GM18870 (cell line): ENCODE measurements at regions not wholly inside any gene's neighbourhood (a gene's known extent, or its start where the extent isn't known, plus 50 kb on each side); places are given as distances from the start of the nearest gene placed in this dataset.

ENCODE experiments used
- ATAC-seq: cut with Tn5 transposase; IDR thresholded peaks from one replicate; pipeline ENCODE4 v1.9.1; 2021; ENCODE audit warnings: moderate library complexity; ENCODE audit not compliant: unreplicated experiment

DNA sequence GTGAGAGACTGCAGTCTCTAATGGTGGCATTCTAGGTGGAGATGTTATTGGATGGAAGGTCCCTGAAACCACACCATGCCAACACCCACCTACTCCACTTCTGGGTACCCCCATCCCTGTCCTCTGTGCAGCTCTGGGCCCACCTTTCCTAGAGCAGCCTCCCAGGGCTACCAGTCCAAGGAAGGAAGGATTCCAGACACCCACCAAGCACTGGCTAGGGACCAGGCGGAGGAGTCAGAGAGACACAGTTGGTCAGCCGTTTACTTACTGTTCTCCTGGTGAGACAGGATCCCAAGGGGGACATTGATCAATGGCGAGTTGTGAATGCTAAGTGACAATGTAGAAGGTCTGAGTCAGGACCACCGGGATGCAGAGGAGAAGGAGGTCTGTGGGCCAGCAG, 151.6 kb downstream of the TTC32 start:
- no peak for ATAC-seq

DNA sequence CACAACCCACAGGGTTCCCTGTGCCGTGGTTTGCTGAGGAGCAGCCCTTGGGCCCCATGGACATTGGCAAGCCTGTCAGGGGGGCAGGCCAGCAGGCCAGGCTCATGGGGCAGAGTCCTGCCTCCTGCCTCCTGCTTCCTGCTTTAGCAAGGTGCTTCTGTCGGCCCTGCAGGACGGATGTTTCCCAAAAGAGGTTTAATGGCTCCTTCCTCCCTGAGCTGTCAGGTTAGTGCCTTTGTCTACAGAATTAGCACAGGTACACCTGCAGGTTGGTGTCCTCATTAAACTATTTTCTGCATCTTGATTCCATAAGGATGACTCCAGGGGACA, 152.3 kb downstream of the TTC32 start:
- no peak for ATAC-seq

DNA sequence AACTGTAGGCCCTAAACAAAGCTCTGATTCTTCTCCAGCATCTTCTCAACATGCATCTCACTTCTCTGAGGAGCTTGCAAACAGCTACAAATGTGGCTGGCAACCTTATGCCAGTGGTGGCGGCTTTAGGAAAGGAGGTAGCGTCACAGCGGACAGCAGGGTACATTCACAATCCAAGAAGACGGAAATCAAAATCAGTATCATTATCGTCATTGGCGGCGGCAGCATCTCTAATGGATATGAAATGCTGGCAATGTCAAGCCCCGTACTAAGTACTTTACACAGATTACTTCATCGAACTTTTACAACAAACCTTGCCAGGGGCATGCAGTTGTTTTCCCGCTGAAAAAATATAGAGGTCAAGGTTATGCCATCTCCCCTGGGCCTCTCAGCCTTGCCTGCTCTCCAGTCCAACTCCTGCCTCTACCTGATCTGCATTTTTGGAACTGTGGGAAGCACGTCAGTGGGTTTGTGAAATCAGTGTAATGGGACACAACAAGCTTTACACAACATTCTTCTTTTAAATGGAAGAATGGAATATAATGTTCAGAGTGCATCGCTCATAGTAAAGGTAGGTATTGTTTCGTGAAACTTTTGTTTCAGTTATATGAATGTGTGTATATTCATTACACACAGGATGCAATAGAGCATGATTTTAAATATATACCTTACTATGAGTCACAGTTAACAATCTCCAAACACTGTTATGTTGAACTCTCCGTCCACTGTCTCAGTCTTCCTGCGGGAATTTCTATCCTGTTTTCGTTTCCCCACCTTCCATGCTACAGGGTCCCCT, 152.9 kb downstream of the TTC32 start:
- no peak for ATAC-seq

DNA sequence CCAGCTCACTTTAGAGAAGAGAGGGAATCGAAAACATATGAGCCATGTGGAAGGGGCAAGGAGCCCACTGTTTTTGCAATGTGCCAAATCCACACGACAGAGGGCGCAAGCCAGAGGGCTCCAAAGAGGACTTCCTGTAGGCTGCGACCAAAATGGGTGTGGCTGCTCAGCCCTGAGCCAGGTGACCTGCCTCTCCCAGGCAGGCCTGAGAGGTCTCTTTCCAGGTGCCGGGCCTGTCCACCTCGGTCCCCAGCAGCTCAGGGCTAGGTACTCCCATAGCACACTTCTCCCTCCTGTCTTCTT, 153.8 kb downstream of the TTC32 start:
- ATAC-seq, result no peak

DNA sequence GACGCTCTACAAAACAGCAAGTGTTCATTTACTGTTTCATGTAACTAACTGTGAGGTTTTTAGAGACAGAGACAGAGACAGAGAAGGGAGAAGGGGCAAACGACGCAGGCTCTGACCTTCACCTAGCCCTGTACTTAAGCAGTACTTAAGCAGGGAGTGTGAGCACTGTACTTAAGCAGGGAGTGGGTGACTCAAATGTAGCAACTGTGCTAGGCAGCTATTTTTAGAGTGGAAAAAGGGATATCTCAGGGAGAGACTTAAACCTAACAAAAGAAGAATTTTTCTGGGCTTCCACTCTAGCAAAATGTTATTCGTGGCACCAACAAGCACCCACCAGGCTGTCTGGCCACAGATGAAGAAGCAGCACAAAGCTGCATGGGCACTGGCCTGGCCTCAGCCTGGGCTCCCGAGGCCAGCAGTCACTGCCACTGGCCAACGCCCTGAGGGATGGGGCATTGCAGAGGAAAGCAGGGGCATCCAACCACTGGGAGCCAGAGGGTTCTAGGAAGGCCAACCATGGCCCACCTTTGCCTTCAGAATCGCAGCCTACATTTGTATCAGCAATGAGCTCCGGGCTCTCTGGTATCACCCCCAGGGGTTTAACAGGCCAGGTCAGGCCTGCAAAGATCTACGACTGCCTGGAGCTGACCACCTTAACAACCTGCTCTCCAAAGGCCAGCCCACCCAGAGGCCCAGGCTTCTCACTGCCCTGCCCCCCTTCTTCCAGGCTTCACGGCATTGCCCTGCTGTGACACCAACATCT, 154.3 kb downstream of the TTC32 start:
- no peak for ATAC-seq

DNA sequence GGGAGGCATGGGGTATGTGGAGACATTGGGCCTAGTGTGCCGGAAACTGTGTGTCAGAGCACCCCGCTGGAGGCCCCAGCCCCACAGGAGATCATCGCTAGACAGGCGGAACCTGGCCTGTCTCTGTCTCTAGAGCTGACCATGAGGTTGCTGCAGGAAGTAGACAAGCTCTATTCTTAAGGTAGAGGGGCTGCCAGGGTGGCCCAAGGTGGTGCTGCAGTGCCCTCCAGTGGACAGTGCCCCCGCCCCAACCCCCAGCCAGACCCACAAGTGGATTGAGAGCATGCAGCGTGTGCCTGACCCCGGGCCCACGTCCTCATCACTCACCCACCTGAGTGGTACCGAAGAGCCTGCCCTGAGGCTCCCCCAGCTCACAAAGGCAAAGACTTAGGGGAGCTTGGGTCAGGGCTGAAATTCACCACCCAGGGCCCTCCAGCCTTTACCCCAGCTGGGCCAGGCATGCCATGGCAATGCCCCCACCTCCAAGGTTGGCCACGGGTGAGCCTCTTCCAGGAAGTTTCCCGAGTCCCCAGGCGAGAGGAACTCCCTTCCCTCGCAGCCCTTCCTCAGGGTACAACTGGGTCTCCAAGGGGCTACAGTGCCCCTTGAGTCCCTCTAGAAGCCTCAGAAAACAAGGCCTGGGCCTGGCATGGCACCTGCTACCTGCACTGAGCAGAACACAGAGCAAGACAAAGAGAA, 155.0 kb downstream of the TTC32 start:
- ATAC-seq, result no peak

DNA sequence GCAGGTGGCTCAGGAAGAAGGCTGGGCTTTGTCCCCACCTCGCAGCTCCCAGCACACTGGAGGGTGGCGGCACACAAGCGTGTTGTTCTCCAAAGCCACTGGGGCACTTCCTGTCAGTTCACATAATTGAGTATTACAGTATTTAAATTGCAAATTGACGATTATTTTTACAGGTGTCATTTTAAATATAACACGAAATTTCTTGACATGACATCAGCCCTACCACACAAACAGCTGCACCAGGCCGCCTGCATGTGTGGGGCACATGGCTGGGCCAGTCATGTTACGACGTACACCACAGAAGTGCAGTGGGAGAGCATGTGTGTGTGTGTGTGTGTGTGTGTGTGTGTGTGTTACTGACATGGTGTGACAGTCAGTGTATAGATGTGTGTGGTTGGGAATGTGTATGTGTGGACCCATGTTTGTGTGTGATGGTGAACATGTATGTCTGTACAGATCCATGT, 155.6 kb downstream of the TTC32 start:
- no peak for ATAC-seq

DNA sequence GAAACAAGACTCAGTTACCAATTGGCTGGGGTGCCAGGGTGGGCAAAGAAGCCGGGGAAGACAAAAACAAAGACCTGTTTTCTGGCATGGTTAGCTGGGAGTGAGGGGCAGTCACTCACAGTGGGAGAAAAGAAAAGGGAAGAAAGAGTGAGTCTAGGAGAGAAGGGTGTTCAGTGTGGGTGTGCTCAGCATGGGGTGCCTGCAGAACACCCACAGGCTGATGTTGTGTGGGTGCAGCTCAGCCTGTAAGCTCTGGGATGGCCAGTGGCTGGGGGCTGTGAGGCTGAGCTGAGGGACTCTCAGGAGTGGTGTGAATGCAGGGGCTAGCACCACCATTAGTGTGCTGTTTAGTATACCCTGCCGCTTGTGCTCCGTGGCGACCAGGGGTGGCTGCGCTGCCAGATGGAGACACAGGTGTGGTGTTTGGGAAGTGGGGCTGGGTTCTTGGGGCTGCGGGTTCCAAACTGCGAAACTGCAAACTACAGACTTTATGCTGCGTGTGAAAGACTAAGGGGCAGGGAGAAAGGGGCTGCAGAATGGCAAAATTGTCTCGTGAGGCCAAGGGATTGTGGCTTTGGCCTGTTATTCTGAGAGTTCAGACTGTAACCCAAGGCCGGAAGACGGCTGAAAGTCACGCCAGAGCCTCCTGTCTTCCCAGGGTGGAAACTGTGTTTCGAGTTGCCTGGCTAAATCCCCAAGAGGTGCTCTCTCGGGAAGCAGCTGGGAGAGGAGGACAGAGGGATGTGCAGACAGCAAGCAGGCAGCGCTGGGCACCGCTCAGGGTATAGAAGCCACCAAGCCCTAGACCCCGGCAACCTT, 156.3 kb downstream of the TTC32 start:
- no peak for ATAC-seq

DNA sequence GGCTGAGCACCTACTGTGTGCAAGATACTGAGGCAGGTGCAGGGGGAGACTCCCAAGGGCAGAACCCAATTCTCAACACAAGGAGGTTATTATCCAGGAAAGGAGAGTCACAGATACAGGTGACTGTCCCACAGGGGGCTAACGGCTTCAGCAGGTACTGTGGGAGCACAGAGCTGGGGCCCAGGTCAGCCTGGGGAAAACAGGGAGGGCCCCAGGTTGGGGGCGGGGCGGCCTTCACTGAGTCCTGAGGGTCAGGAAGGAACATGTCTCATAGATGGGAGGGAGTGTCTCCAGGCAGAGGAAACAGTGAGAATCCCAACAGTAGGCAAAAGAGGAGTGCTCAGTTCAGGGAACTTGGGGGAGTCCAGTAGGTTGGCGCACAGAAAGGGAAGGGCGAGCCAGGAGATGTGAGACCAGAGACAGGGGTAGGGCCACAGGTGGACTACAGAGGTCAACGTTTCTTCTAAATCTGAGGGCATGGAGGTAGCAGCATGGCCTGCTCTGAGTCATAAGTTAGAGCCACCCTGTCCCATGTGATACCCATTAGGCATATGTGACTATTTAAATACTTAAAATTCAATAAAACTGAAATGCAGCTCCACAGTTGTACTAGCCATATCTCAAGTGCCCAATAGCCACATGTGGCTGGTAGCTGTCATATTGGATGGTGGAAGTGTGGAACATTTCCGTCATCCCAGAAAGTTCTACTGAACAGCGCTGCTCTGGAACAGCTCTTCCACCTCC, 157.2 kb downstream of the TTC32 start:
- ATAC-seq, result no peak

DNA sequence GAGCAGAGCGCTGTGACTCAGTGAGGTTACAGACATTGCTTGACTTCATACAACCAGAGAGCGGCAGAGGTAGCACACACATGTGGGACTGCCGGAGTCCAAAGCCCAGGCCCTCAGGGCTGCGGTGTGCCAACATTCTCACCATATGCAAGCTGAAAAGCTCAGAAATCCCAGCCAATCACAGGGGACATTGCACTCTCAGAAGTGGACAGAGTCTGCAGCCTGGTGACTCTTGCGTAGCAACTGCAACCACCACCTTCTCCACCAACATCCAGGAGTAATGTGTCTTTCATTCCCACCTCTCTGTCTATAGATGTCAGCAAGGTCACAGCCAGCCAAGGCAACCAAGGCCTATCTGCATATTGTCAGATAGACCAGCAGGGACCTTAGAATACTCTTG, 158.1 kb downstream of the TTC32 start:
- no peak for ATAC-seq

DNA sequence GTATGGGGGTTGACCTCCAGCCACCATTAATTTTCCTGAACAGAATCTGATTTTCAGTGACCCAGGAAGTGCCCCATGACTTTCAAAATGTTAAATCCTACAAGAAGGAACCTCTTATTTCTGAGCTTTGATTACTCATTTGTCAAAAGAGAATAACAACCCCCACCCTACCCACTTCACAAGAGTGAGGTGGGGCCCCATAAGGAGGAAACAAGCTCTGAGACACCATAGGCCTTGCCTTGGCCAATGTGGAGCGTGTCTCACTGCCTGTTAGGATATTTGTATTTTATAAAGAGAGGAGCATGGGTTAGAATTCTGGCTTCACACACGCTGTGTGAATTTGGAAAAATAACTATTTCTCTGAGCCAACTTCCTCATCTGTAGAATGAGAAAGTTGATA, 158.9 kb downstream of the TTC32 start:
- ATAC-seq, result no peak

DNA sequence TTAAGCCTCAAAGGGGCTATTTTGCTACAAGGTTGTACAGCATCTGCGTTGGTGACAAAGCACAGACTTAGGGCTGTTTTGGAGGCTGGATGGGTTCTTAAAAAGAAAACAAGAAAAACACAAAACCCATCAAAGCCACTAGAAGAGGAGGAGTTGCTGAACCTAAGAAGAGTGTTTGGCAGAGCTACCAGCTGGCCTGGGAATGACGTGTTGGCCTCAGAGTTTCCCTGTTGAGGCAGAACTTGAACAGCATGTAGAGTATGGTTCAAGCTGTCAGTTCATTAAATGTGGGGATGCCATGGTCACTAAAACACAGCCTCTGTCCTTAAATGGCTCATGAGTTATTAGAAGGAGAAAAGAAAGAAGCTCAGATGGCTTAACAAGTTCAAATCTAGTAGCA, 162.5 kb downstream of the TTC32 start:
- ATAC-seq, result no peak

DNA sequence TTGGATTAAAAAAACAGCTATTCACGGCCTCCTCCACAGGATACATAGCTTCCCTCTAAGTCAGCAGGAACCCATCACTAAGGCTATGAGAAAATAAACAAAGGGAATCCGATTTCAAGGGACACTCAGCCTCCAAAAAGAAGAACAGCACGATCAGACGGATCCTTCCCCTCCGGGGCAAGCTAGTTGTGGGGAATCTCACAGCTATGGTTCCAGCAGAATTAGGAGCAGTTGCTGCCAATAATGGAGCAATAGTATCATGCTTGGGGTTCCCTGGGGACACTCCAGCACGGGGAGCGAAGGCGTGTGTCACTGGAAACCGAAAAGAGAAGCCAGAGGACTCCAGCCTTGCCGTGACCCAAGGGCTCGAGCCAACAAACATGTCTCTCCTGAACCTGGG, 163.1 kb downstream of the TTC32 start:
- ATAC-seq, result no peak

DNA sequence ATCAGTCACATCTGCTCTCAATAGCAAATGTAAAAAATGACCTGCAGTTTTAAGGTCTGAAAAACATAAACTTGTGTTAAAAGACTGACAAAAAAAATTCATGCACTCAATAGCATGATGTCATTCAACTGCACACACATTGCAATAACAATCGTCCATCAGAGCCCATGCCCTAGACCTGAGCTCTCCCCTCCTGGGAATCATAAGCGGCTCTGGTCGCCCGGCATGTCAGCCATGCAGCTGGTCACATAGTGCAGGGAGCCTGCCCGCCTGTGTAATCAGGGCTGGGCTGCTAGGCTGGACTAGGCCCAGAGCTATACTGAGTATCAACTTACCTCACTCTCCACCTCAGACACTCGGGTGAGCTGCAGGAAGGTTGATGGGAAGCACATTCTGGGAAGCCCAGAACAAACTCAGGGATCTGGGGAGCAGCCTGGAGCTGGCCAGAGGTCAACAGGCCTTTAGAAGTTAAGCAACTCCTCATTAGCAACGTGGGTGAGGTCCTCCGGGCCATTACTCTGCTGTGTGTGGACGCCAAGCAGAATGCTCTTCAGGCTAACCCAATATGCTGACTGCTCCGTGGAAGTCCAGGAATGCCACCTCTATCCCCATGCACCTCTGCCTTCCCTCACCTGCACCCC, 165.5 kb downstream of the TTC32 start:
- ATAC-seq, result no peak

DNA sequence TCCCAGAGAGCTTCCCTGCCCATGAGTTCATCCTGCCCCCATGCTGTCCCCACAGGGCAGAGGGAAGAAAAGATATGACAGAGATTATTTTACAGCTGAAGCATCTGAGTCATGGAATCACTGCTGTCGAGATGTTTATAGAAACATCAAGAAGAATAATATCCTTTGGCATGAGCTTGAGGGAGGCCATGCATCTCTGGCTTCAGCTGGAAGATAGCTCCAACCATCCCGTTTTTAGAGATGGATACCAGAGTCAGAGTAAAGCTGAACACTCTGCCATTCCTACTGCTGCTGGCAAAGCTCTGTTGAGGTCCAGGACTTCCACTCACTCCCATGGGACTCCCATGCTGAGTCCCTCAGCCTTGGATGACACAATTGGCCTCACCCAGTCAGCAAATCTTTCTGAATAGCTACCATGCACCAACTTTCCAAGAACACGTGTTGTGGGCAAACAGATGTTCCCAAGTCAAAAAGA, 167.8 kb downstream of the TTC32 start:
- no peak for ATAC-seq

DNA sequence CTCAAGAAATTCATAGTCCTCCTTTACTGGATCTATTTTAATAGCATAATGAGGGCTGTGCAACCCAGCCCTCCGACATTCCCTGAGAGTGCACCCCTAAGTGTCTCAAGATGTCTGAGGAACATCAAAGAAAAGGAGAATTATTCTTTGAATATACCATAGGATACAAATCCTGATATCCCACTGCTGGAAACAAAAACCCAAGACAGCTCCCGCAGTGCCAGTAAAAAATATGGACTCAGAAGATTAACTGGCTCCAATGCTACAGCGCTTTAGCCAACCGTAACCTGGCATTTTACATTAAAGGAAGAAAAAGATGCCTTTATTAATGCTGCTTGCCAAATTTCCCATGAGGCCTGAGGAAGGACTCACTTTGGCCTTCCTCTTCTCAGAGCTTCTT, 168.4 kb downstream of the TTC32 start:
- ATAC-seq, result no peak

DNA sequence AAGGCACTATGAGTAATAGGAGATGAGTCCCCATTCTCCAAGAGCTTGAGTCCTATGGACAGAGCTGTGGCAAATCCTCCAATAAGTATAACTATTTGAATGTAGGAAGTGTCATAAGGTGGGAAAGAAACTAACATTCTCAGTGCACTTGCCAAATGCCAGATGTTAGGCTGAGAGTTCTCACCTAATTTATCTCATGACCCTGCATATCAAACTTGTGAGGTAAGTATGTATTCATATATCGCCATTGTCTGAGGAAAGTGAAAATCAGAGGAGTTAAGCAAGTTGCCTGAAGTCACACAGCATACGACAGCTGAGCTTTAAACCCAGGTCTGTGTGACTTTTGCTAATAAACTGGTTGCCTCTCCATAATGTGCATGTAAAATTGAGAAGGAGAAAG, 169.5 kb downstream of the TTC32 start:
- ATAC-seq, result no peak

DNA sequence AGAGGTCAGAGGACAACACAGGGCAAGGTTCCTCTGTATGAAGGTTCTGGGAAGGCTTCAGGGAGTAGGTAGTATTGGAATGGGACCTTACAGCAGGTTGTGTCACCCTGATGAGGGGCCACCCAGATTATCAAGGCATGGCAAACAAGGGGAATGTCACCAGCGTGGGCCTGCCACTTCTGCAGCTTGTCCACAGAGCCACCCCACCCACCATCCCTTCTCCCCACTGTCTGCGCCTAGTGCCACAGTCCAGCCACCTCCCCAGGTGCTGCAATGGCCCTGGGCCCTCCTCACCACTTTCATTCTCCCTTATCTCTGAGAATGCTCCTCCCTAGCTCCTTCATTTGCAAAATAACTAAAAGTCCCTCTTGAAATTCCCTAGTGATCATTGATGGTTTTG, 170.3 kb downstream of the TTC32 start:
- ATAC-seq, result no peak

DNA sequence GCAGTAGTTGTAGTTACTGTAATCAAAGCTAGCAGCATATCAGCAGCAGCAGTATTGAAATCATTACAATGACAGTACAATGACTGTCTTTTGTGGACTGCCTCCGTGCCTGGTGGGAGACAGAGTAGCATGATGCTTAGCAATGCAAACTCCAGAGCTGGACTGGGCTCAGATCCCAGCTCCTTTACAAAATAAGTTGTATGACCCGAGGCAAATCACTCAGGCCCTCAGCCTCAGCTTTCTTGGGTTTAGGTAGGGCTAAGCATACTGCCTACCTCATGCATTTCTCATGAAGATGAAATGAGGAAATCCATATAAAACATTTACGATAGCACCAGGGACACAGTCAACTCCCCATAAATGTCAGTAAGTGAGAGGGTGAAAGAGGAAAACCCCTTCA, 170.7 kb downstream of the TTC32 start:
- ATAC-seq, result no peak

DNA sequence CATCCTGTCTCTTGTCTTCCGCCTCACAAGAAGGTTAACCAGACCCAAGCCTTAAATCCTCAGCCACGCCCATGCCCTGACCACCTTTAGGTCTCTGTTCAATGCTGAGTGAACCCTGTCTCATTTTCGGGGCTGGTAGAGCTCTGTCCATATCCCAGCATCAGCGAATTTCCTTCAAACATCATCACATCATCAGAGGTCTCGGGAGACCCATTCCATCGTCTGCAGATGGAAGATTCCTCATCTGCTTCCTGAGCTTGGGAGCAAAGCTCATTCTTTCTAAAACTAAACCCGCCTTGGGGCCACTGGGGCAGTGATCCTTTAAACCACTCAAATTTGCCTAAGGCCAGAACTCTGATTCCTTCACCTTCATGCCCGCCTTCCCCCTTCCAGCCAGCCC, 173.7 kb downstream of the TTC32 start:
- no peak for ATAC-seq
